ENCODE measurements at regions not wholly inside any gene's neighbourhood (a gene's known extent, or its start where the extent isn't known, plus 50 kb on each side); places are given as distances from the start of the nearest gene placed in this dataset.

DNA sequence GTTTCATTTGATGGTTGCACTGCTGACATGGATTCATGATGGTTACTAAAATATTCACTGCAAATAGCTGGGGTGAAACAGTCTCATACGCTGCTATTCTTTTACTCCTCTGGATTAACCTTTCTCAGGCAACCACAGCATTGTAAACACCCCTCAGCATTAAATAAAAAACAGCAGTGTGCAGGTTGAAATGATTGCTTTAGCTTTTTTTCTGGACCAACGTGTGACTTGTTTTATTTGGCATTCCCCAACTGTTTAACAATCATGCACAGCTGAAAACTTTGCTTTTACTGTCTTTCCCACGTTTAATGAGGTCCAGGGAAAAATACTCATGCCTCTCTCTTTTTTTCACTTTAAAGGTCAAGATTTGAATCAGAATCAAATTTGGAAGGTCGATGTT lies 490.8 kb downstream of the RAPGEF2 start:
- TF ChIP-seq PHF8 (conservative IDR thresholded peaks at IDR 0.05; ENCODE audit: low read depth, low read length): no peak
- no peak for TF ChIP-seq POLR2A (IDR thresholded peaks at IDR 0.05; ENCODE audit: control extremely low read depth in 1 of 2, low read depth in 2 of 2, low read length in 2 of 2)
- TF ChIP-seq TCF12 (IDR thresholded peaks at IDR 0.05; ENCODE audit: low read depth, low read length): no peak
- TF ChIP-seq, protein P1, sequence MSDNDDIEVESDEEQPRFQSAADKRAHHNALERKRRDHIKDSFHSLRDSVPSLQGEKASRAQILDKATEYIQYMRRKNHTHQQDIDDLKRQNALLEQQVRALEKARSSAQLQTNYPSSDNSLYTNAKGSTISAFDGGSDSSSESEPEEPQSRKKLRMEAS (IDR thresholded peaks at IDR 0.05): no peak
- TF ChIP-seq RAD21 (IDR thresholded peaks at IDR 0.05 in 1 of 2, conservative IDR thresholded peaks at IDR 0.05 in 1 of 2; ENCODE audit: low read depth in 2 of 2, low read length in 2 of 2): no peak
- TF ChIP-seq GABPA (IDR thresholded peaks at IDR 0.05; ENCODE audit: borderline replicate concordance, insufficient read depth, low read length): no peak
- no peak for TF ChIP-seq CEBPB (IDR thresholded peaks at IDR 0.05; ENCODE audit: low read depth, low read length)
- TF ChIP-seq, protein P2, sequence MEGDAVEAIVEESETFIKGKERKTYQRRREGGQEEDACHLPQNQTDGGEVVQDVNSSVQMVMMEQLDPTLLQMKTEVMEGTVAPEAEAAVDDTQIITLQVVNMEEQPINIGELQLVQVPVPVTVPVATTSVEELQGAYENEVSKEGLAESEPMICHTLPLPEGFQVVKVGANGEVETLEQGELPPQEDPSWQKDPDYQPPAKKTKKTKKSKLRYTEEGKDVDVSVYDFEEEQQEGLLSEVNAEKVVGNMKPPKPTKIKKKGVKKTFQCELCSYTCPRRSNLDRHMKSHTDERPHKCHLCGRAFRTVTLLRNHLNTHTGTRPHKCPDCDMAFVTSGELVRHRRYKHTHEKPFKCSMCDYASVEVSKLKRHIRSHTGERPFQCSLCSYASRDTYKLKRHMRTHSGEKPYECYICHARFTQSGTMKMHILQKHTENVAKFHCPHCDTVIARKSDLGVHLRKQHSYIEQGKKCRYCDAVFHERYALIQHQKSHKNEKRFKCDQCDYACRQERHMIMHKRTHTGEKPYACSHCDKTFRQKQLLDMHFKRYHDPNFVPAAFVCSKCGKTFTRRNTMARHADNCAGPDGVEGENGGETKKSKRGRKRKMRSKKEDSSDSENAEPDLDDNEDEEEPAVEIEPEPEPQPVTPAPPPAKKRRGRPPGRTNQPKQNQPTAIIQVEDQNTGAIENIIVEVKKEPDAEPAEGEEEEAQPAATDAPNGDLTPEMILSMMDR (IDR thresholded peaks at IDR 0.05; ENCODE audit: control extremely low read depth in 1 of 3, insufficient read depth in 1 of 3, low read depth in 1 of 3, low read length in 3 of 3): no peak
- TF ChIP-seq KDM1A (IDR thresholded peaks at IDR 0.05; ENCODE audit: borderline replicate concordance, low read length): no peak
- no peak for TF ChIP-seq CBX5 (IDR thresholded peaks at IDR 0.05; ENCODE audit: low read depth, low read length)
- TF ChIP-seq, protein P3, sequence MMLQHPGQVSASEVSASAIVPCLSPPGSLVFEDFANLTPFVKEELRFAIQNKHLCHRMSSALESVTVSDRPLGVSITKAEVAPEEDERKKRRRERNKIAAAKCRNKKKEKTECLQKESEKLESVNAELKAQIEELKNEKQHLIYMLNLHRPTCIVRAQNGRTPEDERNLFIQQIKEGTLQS (IDR thresholded peaks at IDR 0.05; ENCODE audit: insufficient read depth, low read depth, low read length): no peak
- no peak for TF ChIP-seq SP1 (IDR thresholded peaks at IDR 0.05; ENCODE audit: low read depth, low read length)

All from H1 (cell line).